ENCODE measurements at regions not wholly inside any gene's neighbourhood (a gene's known extent, or its start where the extent isn't known, plus 50 kb on each side); places are given as distances from the start of the nearest gene placed in this dataset.
"Not testable (repeated sequence)": the region's sequence is repeated elsewhere in the genome, so short reads cannot be mapped to it uniquely, and the experiment has no call there.

GRCh38 chr15:30030345-30030744 lies 52.4 kb upstream of the GOLGA8J start:
- DNase-seq, result no peak

GRCh38 chr15:30023798-30024295 lies 58.9 kb upstream of the GOLGA8J start:
- no peak for DNase-seq

- DNase-seq, result no peak
Measured at GRCh38 chr15:30010746-30011145, 72.0 kb upstream of the GOLGA8J start.

- no peak for DNase-seq
Measured at GRCh38 chr15:30008156-30008555, 74.6 kb upstream of the GOLGA8J start.

- no peak for DNase-seq
Measured at GRCh38 chr15:30001602-30002001, 81.2 kb upstream of the GOLGA8J start.

GRCh38 chr15:29998033-29998432 lies 84.7 kb upstream of the GOLGA8J start:
- DNase-seq, result no peak

- no peak for DNase-seq
Measured at GRCh38 chr15:29997499-29997898, 85.3 kb upstream of the GOLGA8J start.

- no peak for DNase-seq
Measured at GRCh38 chr15:29994284-29994683, 88.5 kb upstream of the GOLGA8J start.

GRCh38 chr15:29990954-29991353 lies 91.8 kb upstream of the GOLGA8J start:
- DNase-seq, result no peak

GRCh38 chr15:29990035-29990434 lies 92.7 kb upstream of the GOLGA8J start:
- DNase-seq, result no peak

- DNase-seq, result no peak
Measured at GRCh38 chr15:29988701-29989100, 94.1 kb upstream of the GOLGA8J start.

GRCh38 chr15:29986946-29987345 lies 95.8 kb upstream of the GOLGA8J start:
- no peak for DNase-seq

GRCh38 chr15:29978411-29979382 lies 104.1 kb upstream of the GOLGA8J start:
- DNase-seq, result no peak

GRCh38 chr15:29974056-29974455 lies 108.7 kb upstream of the GOLGA8J start:
- DNase-seq, result not testable (repeated sequence)

GRCh38 chr15:29972051-29972450 lies 110.7 kb upstream of the GOLGA8J start:
- DNase-seq, result no peak

- DNase-seq, result no peak
Measured at GRCh38 chr15:29970402-29970695, 112.4 kb upstream of the GOLGA8J start.

GRCh38 chr15:29969562-29970401 lies 113.0 kb upstream of the GOLGA8J start:
- DNase-seq, result no peak

- DNase-seq, result no peak
Measured at GRCh38 chr15:29968895-29969561, 113.7 kb upstream of the GOLGA8J start.

- DNase-seq, result no peak
Measured at GRCh38 chr15:29968099-29968894, 114.5 kb upstream of the GOLGA8J start.

GRCh38 chr15:29962407-29962806 lies 120.3 kb upstream of the GOLGA8J start:
- DNase-seq, result no peak

- DNase-seq, result no peak
Measured at GRCh38 chr15:29959384-29960137, 123.2 kb upstream of the GOLGA8J start.
